ENCODE measurements at regions not wholly inside any gene's neighbourhood (a gene's known extent, or its start where the extent isn't known, plus 50 kb on each side); places are given as distances from the start of the nearest gene placed in this dataset.
"Not testable (repeated sequence)": the region's sequence is repeated elsewhere in the genome, so short reads cannot be mapped to it uniquely, and the experiment has no call there.

DNA sequence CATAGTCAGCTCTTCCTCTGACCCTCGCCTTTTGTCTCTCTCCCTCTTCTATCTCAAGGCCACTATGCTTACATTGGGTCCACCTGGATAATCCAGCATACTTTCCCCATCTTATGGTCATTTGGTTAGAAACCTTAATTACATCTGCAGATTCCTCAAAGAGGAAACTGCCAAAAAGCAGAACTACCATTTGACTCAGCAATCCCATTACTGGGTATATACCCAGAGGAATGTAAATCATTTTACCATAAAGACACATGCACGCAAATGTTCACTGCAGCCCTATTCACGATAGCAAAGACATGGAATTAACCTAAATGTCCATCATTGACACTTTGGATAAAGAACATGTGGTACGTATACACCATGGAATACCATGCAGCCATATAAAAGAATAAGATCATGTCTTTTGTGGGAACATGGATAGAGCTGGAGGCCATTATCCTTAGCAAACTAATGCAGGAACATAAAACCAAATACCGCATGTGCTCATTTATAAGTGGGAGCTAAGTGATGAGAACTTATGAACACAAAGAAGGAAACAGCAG, 114.8 kb upstream of the NPY start:
- DNase-seq (ENCODE audit: insufficient read length, low spot score, missing footprints), result no peak
- H3K4me1 ChIP-seq (ENCODE audit: insufficient read depth, low read length), result no peaks in the 10 kb centered on the region

DNA sequence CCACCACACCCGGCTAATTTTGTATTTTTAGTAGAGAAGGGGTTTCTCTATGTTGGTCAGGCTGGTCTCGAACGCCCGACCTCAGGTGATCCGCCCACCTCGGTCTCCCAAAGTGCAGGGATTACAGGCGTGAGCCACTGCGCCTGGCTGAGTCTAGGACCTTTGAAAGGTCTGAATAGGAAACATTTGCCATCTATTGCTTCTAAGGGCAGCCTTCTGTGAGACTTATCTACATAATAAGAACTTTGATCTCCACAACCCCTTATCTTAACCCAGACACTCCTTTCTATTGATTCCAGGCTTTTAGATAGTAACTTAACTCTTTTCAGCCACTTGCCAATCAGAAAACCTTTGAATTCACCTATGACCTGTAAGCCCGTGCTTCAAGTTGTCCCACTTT, 112.0 kb upstream of the NPY start:
- not testable (repeated sequence) for H3K36me3 ChIP-seq (ENCODE audit: insufficient read depth, low read length); H4K20me1 ChIP-seq (ENCODE audit: insufficient read depth, low read length); H3K27ac ChIP-seq (ENCODE audit: low read depth, low read length); H3K4me2 ChIP-seq (ENCODE audit: insufficient read depth, low read length); H2AFZ ChIP-seq (ENCODE audit: low read length); H3K79me2 ChIP-seq (ENCODE audit: insufficient read depth, low read length); H3K27me3 ChIP-seq (ENCODE audit: insufficient read depth, low read length); H3K9me3 ChIP-seq (ENCODE audit: low read depth, low read length); H3K4me3 ChIP-seq (ENCODE audit: insufficient read depth, low read length); DNase-seq (ENCODE audit: insufficient read length, low spot score, missing footprints); H3K4me1 ChIP-seq (ENCODE audit: insufficient read depth, low read length)

More for the DNA sequence above, 114.8 kb upstream of the NPY start:
- Histone ChIP-seq H3K79me2 (ENCODE audit: insufficient read depth, low read length) (no peaks in the 10 kb centered on the region), H3K4me2 (ENCODE audit: insufficient read depth, low read length) (no peak overlapping the region), H3K9me3 (ENCODE audit: low read depth, low read length) (peaks cover 2% of the 10 kb centered on the region), H4K20me1 (ENCODE audit: insufficient read depth, low read length) (no peaks in the 10 kb centered on the region), H3K27ac (ENCODE audit: low read depth, low read length) (no peak overlapping the region), H3K4me3 (ENCODE audit: insufficient read depth, low read length) (no peak overlapping the region), H3K36me3 (ENCODE audit: insufficient read depth, low read length) (no peaks in the 10 kb centered on the region), H3K27me3 (ENCODE audit: insufficient read depth, low read length) (no peaks in the 10 kb centered on the region), H2AFZ (ENCODE audit: low read length) (no peak overlapping the region)
- TF ChIP-seq, protein P1, sequence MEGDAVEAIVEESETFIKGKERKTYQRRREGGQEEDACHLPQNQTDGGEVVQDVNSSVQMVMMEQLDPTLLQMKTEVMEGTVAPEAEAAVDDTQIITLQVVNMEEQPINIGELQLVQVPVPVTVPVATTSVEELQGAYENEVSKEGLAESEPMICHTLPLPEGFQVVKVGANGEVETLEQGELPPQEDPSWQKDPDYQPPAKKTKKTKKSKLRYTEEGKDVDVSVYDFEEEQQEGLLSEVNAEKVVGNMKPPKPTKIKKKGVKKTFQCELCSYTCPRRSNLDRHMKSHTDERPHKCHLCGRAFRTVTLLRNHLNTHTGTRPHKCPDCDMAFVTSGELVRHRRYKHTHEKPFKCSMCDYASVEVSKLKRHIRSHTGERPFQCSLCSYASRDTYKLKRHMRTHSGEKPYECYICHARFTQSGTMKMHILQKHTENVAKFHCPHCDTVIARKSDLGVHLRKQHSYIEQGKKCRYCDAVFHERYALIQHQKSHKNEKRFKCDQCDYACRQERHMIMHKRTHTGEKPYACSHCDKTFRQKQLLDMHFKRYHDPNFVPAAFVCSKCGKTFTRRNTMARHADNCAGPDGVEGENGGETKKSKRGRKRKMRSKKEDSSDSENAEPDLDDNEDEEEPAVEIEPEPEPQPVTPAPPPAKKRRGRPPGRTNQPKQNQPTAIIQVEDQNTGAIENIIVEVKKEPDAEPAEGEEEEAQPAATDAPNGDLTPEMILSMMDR (IDR thresholded peaks at IDR 0.05; ENCODE audit: extremely low read depth, low read depth, low read length), result no peak

DNA sequence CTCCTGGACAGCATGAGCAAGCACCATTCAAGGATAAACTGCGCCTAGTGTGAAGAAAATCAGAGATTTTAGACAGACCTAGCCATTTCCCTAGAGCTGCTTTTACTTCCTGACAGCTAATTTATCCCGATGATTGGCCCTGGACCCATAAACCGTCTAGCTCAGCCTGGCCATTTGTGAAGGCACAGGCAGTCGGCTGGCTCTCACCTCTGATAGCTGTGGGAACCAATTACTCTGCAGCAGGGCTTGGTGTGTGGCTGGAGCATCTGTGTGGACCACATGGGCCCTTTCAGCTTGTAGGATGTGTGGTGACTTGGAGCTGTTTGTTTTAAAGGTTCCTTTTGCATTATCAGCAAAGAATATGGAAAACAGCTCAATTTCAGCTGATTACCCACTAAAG, 111.1 kb upstream of the NPY start:
- Histone ChIP-seq H3K27ac (ENCODE audit: low read depth, low read length) (no peak overlapping the region), H3K79me2 (ENCODE audit: insufficient read depth, low read length) (no peaks in the 10 kb centered on the region), H3K36me3 (ENCODE audit: insufficient read depth, low read length) (no peaks in the 10 kb centered on the region), H2AFZ (ENCODE audit: low read length) (no peak overlapping the region), H3K9me3 (ENCODE audit: low read depth, low read length) (no peaks in the 10 kb centered on the region), H3K27me3 (ENCODE audit: insufficient read depth, low read length) (no peaks in the 10 kb centered on the region), H3K4me3 (ENCODE audit: insufficient read depth, low read length) (no peak overlapping the region), H4K20me1 (ENCODE audit: insufficient read depth, low read length) (no peaks in the 10 kb centered on the region), H3K4me2 (ENCODE audit: insufficient read depth, low read length) (no peak overlapping the region), H3K4me1 (ENCODE audit: insufficient read depth, low read length) (no peaks in the 10 kb centered on the region)
- DNase-seq (ENCODE audit: insufficient read length, low spot score, missing footprints), result no peak
- TF ChIP-seq, protein P1 (IDR thresholded peaks at IDR 0.05; ENCODE audit: extremely low read depth, low read depth, low read length), result no peak

DNA sequence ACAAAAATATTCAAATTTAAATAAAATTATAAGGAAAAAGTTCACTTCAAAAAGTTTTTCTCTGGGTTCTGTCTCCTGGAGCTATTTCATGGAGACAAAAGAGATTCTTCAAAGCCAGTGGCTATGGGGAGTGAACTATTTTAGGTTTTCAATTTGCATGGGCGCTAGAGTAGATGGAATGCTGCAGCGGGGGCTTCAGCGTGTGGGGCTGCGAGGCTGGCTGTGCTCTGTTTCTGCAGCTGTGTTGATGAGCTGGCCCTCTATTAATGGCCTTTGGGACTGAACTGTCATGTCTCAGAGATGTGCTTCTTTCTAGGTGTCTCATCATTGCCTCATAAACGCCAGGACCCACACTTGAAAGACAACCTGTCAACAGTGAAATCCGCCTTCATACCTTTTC, 108.4 kb upstream of the NPY start:
- Histone ChIP-seq H3K4me3 (ENCODE audit: insufficient read depth, low read length) (no peak overlapping the region), H3K4me2 (ENCODE audit: insufficient read depth, low read length) (no peak overlapping the region), H2AFZ (ENCODE audit: low read length) (no peak overlapping the region), H3K9me3 (ENCODE audit: low read depth, low read length) (no peaks in the 10 kb centered on the region), H3K36me3 (ENCODE audit: insufficient read depth, low read length) (no peaks in the 10 kb centered on the region), H4K20me1 (ENCODE audit: insufficient read depth, low read length) (no peaks in the 10 kb centered on the region), H3K79me2 (ENCODE audit: insufficient read depth, low read length) (no peaks in the 10 kb centered on the region), H3K4me1 (ENCODE audit: insufficient read depth, low read length) (no peaks in the 10 kb centered on the region), H3K27me3 (ENCODE audit: insufficient read depth, low read length) (no peaks in the 10 kb centered on the region), H3K27ac (ENCODE audit: low read depth, low read length) (no peak overlapping the region)
- TF ChIP-seq, protein P1 (IDR thresholded peaks at IDR 0.05; ENCODE audit: extremely low read depth, low read depth, low read length), result no peak
- no peak for DNase-seq (ENCODE audit: insufficient read length, low spot score, missing footprints)
